GOT3 (cell line): ENCODE measurements at regions not wholly inside any gene's neighbourhood (a gene's known extent, or its start where the extent isn't known, plus 50 kb on each side); places are given as distances from the start of the nearest gene placed in this dataset.
"Not testable (repeated sequence)": the region's sequence is repeated elsewhere in the genome, so short reads cannot be mapped to it uniquely, and the experiment has no call there.

Experiments
- DNase-seq: peaks from one replicate; lab custom pipeline; 2025; ENCODE audit warnings: mixed read lengths; lab: John Stamatoyannopoulos, UW

- DNase-seq: no peak
These were observed 62.2 kb downstream of the CCNE1 start for GRCh38 chr19:29873801-29874575.

- no peak for DNase-seq
These were observed 64.1 kb downstream of the CCNE1 start for GRCh38 chr19:29875931-29876330.

GRCh38 chr19:29876414-29876813, 64.6 kb downstream of the CCNE1 start:
- no peak for DNase-seq

- DNase-seq: not testable (repeated sequence)
These were observed 65.1 kb downstream of the CCNE1 start for GRCh38 chr19:29876908-29877307.

- DNase-seq: peak; percentile 56
These were observed 62.9 kb upstream of the URI1 start for GRCh38 chr19:29878973-29879654.

GRCh38 chr19:29879655-29879974, 62.4 kb upstream of the URI1 start:
- DNase-seq: no peak

GRCh38 chr19:29880498-29881081, 61.4 kb upstream of the URI1 start:
- DNase-seq: no peak

GRCh38 chr19:29881386-29881785, 60.7 kb upstream of the URI1 start:
- no peak for DNase-seq

GRCh38 chr19:29882719-29883105, 59.3 kb upstream of the URI1 start:
- no peak for DNase-seq

GRCh38 chr19:29884044-29884443, 58.0 kb upstream of the URI1 start:
- no peak for DNase-seq

GRCh38 chr19:29884466-29884865, 57.6 kb upstream of the URI1 start:
- no peak for DNase-seq

GRCh38 chr19:29886106-29886505, 55.9 kb upstream of the URI1 start:
- DNase-seq: not testable (repeated sequence)

- DNase-seq: no peak
These were observed 55.5 kb upstream of the URI1 start for GRCh38 chr19:29886586-29886985.

- no peak for DNase-seq
These were observed 54.6 kb upstream of the URI1 start for GRCh38 chr19:29887442-29887855.

GRCh38 chr19:29888047-29888446, 54.0 kb upstream of the URI1 start:
- DNase-seq: not testable (repeated sequence)

GRCh38 chr19:29889702-29890101, 52.3 kb upstream of the URI1 start:
- DNase-seq: no peak

GRCh38 chr19:29890392-29890791, 51.6 kb upstream of the URI1 start:
- no peak for DNase-seq
